GM23338 (cell line): ENCODE measurements at regions not wholly inside any gene's neighbourhood (a gene's known extent, or its start where the extent isn't known, plus 50 kb on each side); places are given as distances from the start of the nearest gene placed in this dataset.

Experiments
- ATAC-seq: fragments of 200-7000 bp; cut with Tn5 transposase; 3 replicates; pipeline ENCODE4 v1.9.1; 2020
- DNase-seq: peaks from one replicate; pipeline ENCODE4 v3.0.0-alpha.2; 2015; ENCODE audit warnings: low spot score
- H2AFZ ChIP-seq: fragments of 200-600 bp; sonication (generic); 2 replicates; pipeline ENCODE4 v1.8.0; 2016; ENCODE audit warnings: antibody characterized with exemption, mild to moderate bottlenecking, moderate library complexity
- H3F3A ChIP-seq: fragments of 200-600 bp; sonication (generic); replicated peaks from 2 replicates; pipeline ENCODE4 v1.8.0; 2017; ENCODE audit warnings: antibody characterized with exemption, mixed run types, low read depth
- H3K27ac ChIP-seq: fragments of 200-600 bp; sonication (generic); 2 replicates; pipeline ENCODE4 v1.6.1; 2016; ENCODE audit warnings: low read depth
- H3K27me3 ChIP-seq: fragments of 200-600 bp; sonication (generic); 2 replicates; pipeline ENCODE4 v1.8.0; 2016; ENCODE audit warnings: mild to moderate bottlenecking, mixed run types, moderate library complexity; ENCODE audit not compliant: insufficient read depth
- H3K36me3 ChIP-seq: fragments of 200-600 bp; sonication (generic); 2 replicates; pipeline ENCODE4 v1.8.0; 2016; ENCODE audit warnings: mild to moderate bottlenecking; ENCODE audit not compliant: insufficient read depth
- H3K4me1 ChIP-seq: fragments of 200-600 bp; sonication (generic); 2 replicates; pipeline ENCODE4 v1.8.0; 2016; ENCODE audit warnings: mild to moderate bottlenecking, moderate library complexity; ENCODE audit not compliant: insufficient read depth
- H3K4me2 ChIP-seq: fragments of 200-600 bp; sonication (generic); 2 replicates; pipeline ENCODE4 v1.7.1; 2017; ENCODE audit warnings: mixed run types
- H3K4me3 ChIP-seq: fragments of 200-600 bp; sonication (generic); 2 replicates; pipeline ENCODE4 v1.6.1; 2016; ENCODE audit warnings: mixed run types
- H3K79me2 ChIP-seq: fragments of 200-600 bp; sonication (generic); replicated peaks from 2 replicates; pipeline ENCODE4 v1.8.0; 2017; ENCODE audit warnings: mild to moderate bottlenecking; ENCODE audit not compliant: insufficient read depth
- H3K9me2 ChIP-seq: fragments of 200-600 bp; sonication (generic); 2 replicates; pipeline ENCODE4 v1.8.0; 2017; ENCODE audit not compliant: insufficient read depth
- H4K20me1 ChIP-seq: fragments of 200-600 bp; sonication (generic); replicated peaks from 2 replicates; pipeline ENCODE4 v1.8.0; 2017; ENCODE audit warnings: mild to moderate bottlenecking; ENCODE audit not compliant: insufficient read depth
- H3K27ac Mint-ChIP-seq: 2 replicates; pipeline ENCODE4 v1.8.0; 2020; ENCODE audit warnings: inconsistent platforms, mild to moderate bottlenecking, moderate library complexity, mixed read lengths
- H3K27me3 Mint-ChIP-seq: 3 replicates; pipeline ENCODE4 v1.8.0; 2022; ENCODE audit warnings: low read depth, mild to moderate bottlenecking, moderate library complexity, mixed read lengths, inconsistent platforms; ENCODE audit not compliant: insufficient read depth, poor library complexity
- H3K36me3 Mint-ChIP-seq: 3 replicates; pipeline ENCODE4 v1.8.0; 2021; ENCODE audit warnings: low read depth, mild to moderate bottlenecking, inconsistent platforms, moderate library complexity, mixed read lengths
- H3K4me1 Mint-ChIP-seq: 3 replicates; pipeline ENCODE4 v1.8.0; 2020; ENCODE audit warnings: mild to moderate bottlenecking, inconsistent platforms, mixed read lengths
- H3K4me3 Mint-ChIP-seq: 3 replicates; pipeline ENCODE4 v1.8.0; 2021; ENCODE audit warnings: moderate library complexity, mild to moderate bottlenecking, inconsistent platforms, mixed read lengths
- H3K9me3 Mint-ChIP-seq: 3 replicates; pipeline ENCODE4 v1.8.0; 2020; ENCODE audit warnings: moderate library complexity, mild to moderate bottlenecking, inconsistent platforms, mixed read lengths
- CREB1 ChIP-seq: fragments of 250-450 bp; sonication (Bioruptor Pico); IDR thresholded peaks from 2 replicates; pipeline ENCODE4 v1.5.0; 2020; ENCODE audit warnings: low read depth, mild to moderate bottlenecking, moderate library complexity
- CTCF ChIP-seq, 2 experiments: fragments of 200-600 bp in 1 of 2; sonication (generic) in 1 of 2; conservative IDR thresholded peaks; 2 replicates each; pipeline versions ENCODE4 v1.5.1 to v1.6.1; 2016 to 2017; ENCODE audit warnings: antibody characterized with exemption in 2 of 2, low read depth in 2 of 2, mild to moderate bottlenecking in 2 of 2, moderate library complexity in 1 of 2
- ETS1 ChIP-seq: IDR thresholded peaks from 2 replicates; pipeline ENCODE4 v1.6.1; 2016; ENCODE audit warnings: antibody characterized with exemption
- EZH2 ChIP-seq: fragments of 200-600 bp; sonication (generic); IDR thresholded peaks from one replicate; pipeline ENCODE4 v1.8.0; 2017; ENCODE audit warnings: antibody characterized with exemption, mild to moderate bottlenecking, low read depth; ENCODE audit not compliant: unreplicated experiment
- EZH2phosphoT487 ChIP-seq: fragments of 200-600 bp; sonication (generic); IDR thresholded peaks from one replicate; pipeline ENCODE4 v1.8.1; 2018; ENCODE audit warnings: antibody characterized with exemption; ENCODE audit not compliant: unreplicated experiment
- JUNB ChIP-seq: IDR thresholded peaks from one replicate; pipeline ENCODE4 v1.6.1; 2016; ENCODE audit warnings: antibody characterized with exemption; ENCODE audit not compliant: unreplicated experiment
- NANOG ChIP-seq: IDR thresholded peaks from 2 replicates; pipeline ENCODE4 v1.6.1; 2016; ENCODE audit warnings: antibody characterized with exemption, borderline replicate concordance
- POLR2AphosphoS5 ChIP-seq: IDR thresholded peaks from 2 replicates; pipeline ENCODE4 v1.6.1; 2016; ENCODE audit warnings: antibody characterized with exemption, low read depth
- REST ChIP-seq: IDR thresholded peaks from one replicate; pipeline ENCODE4 v1.6.1; 2018; ENCODE audit warnings: antibody characterized with exemption; ENCODE audit not compliant: unreplicated experiment
- STAT1 ChIP-seq: IDR thresholded peaks from one replicate; pipeline ENCODE4 v1.6.1; 2016; ENCODE audit warnings: antibody characterized with exemption; ENCODE audit not compliant: unreplicated experiment
- ZNF114 ChIP-seq: fragments of 250-450 bp; sonication (Bioruptor Pico); IDR thresholded peaks from 2 replicates; pipeline ENCODE4 v1.5.0; 2020; ENCODE audit warnings: mild to moderate bottlenecking, moderate library complexity
- ZNF331 ChIP-seq: fragments of 250-450 bp; sonication (Bioruptor Pico); IDR thresholded peaks from 2 replicates; pipeline ENCODE4 v1.5.0; 2020; ENCODE audit warnings: low read depth, mild to moderate bottlenecking, moderate library complexity
- ZNF462 ChIP-seq: fragments of 250-450 bp; sonication (Bioruptor Pico); IDR thresholded peaks from 2 replicates; pipeline ENCODE4 v1.5.0; 2020; ENCODE audit warnings: mild to moderate bottlenecking, moderate library complexity

GRCh38 chr19:31503211-31503610 is 154.0 kb upstream of the TSHZ3 start:
- Histone ChIP-seq H3K27ac (no peak overlapping the region), H3K79me2 (no peaks in the 10 kb centered on the region), H3F3A (no peaks in the 10 kb centered on the region), H3K36me3 (no peaks in the 10 kb centered on the region), H3K27me3 (no peaks in the 10 kb centered on the region), H3K4me1 (no peaks in the 10 kb centered on the region), H3K4me3 (no peak overlapping the region), H4K20me1 (no peaks in the 10 kb centered on the region), H3K4me2 (no peak overlapping the region), H2AFZ (0 out of 2 replicates have a peak overlapping the region, but pooled peaks have one; percentile 23), H3K9me2 (peaks cover 8% of the 10 kb centered on the region; the same call in 1 of the 2 replicates)
- Mint-ChIP-seq H3K27ac (no peak overlapping the region), H3K9me3 (0 out of 3 replicates have a peak, but pooled peaks cover 3% of the 10 kb centered on the region), H3K36me3 (no peaks in the 10 kb centered on the region), H3K27me3 (peaks cover 4% of the 10 kb centered on the region), H3K4me3 (no peak overlapping the region), H3K4me1 (peaks cover 12% of the 10 kb centered on the region)
- ATAC-seq: no peak
- TF ChIP-seq POLR2AphosphoS5: no peak
- no peak for TF ChIP-seq JUNB
- no peak for TF ChIP-seq EZH2
- no peak for TF ChIP-seq REST
- TF ChIP-seq ZNF462: no peak
- TF ChIP-seq ZNF114 (CRISPR knock-in tag): no peak
- no peak for TF ChIP-seq CTCF (conservative IDR thresholded peaks at IDR 0.05; ENCODE audit: low read depth in 2 of 2)
- no peak for TF ChIP-seq CREB1 (CRISPR knock-in tag)
- no peak for TF ChIP-seq ETS1
- TF ChIP-seq EZH2phosphoT487: no peak
- no peak for TF ChIP-seq NANOG
- TF ChIP-seq ZNF331 (CRISPR knock-in tag): no peak
- no peak for TF ChIP-seq STAT1
- DNase-seq: no peak
